GM21619 (cell line): ENCODE measurements at regions not wholly inside any gene's neighbourhood (a gene's known extent, or its start where the extent isn't known, plus 50 kb on each side); places are given as distances from the start of the nearest gene placed in this dataset.

Experiments used
- ATAC-seq: cut with Tn5 transposase; IDR thresholded peaks from one replicate; pipeline ENCODE4 v1.9.1; 2021; ENCODE audit not compliant: unreplicated experiment

DNA sequence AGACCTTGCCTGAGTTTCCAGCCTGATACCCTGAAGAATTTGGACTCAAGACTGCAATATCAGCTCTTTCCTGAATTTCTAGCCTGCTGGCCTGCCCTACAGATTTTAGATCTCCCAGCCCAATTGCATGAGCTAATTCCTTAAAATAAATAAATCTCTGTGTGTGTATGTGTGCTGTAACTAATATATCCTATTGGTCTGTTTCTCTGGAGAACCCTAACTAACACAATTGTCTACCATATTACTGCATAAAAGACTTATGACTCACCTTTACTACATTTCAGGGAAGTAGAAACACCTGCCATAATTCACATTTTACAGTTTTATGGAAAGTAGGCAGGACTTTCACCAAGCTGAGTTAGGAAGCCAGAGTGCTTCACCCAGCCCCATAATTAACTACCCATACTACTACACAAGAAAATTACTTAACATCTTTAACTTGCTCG, 90.7 kb upstream of the BEND6 start:
- no peak for ATAC-seq

DNA sequence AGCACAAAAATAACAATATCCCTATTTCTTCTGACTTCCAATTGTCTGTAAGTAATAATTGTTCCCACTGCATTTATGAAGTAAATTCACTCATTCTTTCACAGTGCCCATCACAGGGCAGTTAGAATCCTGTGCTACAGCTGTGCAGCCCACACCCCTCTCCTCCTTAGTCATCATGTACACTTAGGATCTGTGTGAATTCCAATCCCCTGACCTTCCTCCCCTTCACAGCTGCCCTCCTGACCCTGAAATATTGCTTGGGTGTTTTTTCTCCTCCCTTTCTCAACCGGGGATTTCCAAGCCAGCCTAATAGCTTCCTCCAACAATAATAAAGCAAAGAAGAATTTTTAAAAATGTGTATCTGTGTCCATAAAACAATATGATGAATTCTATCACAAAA, 91.5 kb upstream of the BEND6 start:
- ATAC-seq, result no peak

DNA sequence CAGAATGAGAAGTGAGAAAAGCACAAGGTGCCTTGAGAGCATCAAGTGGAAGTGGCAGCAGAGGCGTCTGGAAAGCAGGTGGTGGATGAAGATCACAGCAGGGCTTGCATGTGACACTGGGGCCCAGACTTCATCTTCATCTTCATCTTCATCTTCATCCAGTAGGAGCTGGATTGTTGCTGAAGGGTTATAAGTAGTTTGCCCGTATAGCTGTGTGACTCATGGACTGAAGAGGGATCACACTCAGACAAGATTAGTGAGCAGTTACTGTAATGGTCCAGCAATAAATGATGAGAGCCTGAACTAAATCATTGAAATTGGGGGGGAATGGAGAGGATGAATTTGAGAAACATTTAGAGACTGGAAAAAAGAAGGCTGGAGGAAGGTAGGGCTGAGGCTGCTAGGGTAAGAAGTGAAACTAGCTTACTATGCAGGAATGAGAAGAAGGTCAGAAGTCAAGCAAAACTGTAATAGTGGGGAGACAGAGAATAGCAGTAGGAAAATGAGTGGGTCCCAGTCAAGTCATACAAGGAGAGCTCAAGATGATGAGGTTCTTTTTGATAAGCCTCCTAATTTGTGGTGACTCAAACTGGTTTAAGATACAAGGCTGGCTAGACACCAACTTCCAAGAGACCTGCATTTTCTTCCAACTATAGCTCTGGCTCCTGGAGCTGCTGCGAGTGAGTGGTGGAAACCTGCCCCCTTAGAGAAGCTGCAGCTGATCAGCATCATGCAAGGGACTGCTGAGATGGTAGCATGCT, 92.3 kb upstream of the BEND6 start:
- no peak for ATAC-seq

DNA sequence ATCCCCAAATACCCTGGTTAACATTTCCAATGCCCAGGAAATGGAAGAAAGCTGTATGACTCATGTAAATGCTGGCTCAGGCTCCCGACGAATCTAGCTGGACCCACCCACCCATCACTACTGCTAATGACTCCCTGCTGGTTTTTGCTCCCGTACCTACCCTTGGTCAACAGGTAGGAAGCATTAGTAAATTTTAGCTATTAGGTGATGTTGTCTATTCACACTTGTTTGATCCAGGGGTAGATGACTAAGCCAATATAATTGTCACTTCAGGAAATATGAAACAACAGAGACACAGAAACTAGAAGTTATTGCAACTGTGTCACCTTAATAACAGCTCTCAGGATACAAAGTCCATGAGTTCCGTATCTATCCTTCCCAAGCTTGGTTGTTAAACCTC, 94.4 kb upstream of the BEND6 start:
- no peak for ATAC-seq

DNA sequence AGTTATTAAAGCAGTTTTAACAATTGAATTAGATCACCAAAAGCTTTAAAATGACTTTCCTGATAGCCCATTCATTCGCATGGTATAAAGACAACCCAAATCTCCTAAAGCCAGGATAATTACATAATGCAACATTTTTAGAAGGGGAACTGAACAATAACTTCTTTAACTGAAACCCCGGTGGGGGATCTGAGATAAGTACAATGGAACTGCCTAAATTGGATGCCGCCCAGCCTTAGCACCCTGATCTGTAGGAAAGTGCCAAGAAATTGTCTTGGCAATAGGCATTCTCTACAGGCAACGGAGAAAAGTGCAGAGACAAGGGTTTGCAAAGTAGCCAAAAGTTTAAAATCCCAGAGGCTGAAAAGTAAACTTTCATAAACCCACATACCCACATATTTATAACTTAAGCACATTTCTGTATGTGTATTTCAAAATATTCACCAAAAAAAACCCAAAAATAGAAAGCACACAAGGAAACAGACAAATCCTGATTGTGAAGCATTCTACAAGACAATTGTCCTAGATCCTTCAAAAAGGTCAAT, 98.8 kb upstream of the BEND6 start:
- no peak for ATAC-seq

DNA sequence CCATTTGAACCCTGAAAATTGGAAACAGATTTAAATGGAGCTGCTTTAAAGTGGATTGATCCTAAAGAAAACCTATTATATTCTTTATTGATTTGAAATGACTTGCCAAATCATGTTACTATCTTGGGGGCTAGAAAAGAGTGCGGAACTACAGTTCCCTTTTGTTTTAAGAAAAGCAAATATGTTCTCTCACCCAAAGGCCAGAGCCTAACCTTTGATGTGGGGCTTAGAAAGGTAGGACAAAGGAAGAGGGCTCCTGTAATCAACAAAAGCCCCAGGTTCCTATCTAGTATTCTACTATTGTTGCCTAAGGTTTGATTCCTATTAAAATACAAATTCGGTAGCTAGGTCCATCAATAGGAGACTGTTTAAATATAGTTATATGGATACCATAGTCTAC, 100.8 kb upstream of the BEND6 start:
- ATAC-seq, result no peak

DNA sequence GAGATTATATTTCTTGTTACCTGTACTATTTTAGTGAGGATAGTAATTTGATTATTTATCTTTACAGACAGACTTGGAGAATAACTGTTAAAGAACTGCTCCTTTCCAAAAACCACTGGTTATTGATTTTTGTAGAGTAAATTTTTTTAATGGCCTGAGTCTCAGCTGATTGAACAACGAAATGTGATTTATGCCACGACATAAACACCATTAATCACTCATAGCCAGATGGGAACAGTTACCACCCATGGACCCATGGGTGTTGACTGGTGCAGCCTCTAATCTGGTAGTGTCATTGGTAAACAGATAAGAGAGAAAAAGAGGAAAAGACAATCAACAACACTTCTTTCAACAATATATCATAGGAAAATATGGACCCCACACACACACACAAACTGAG, 101.4 kb upstream of the BEND6 start:
- ATAC-seq, result no peak

DNA sequence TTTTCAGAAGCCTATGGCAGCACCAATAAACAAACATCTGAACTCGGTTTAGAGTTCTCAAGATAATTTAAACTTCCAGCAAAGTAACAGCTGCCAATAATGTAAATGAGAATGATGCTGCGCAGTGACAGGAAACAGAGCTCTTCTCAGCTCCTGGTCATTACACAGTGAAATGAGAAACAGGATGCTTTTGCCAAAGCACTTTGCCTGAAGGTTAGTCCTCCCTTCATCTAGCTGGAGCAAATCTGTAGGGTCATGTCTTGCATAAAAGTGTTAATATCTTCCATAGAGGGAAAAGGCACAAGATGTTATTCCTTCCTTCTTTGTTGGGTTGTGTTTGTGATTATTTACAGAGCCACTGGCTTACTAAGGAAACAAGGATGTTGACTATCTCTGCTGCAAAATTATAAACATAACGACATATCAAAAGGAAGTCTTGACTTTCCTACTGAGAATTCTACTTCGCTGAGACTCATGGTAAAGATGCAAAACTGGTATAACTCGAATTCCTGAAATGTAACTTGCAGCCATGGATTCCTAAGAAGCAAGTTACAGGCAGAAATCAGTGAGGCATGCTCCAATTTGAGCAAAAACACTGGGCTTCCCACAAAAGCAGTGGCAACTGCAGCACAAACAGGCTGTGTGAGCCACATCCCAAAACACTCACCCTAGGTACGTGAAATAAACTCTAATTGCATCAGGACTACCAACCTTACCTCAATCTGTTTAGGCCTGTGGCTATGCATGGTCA, 102.5 kb upstream of the BEND6 start:
- peak; percentile 9 for ATAC-seq

DNA sequence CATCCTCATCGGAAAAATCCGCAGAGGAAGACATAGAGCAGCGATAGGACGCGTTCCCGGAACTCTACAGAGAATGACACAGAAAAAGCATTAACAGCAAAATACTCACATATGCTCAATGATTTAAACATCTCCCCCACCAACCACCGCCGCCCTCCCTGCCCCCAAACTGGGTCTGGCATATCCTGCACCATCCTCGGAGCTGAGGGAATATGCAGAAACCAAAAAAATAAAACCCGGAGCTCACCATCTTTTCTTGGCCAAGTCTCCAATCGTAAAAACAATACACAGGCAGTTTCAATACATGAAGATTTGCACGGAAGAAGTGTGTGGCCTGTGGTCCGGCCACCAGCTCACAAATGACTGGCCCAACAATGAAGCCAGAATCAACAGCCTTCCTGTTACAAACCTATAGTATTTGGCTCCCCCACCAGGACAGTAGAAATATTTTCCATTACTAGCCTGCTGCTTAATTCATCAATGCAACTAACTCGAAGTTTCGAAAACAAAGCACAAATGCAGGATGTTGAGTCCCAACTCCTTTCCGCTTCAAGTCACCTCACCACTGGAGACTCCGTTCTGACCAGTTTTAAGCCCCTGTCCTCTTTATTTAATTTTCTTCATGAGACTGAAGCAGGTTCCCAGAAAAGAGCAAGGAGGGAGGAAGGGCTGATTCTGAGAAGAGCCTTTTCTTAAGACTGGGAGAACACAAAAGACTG, 103.2 kb upstream of the BEND6 start:
- peak; percentile 88 for ATAC-seq

DNA sequence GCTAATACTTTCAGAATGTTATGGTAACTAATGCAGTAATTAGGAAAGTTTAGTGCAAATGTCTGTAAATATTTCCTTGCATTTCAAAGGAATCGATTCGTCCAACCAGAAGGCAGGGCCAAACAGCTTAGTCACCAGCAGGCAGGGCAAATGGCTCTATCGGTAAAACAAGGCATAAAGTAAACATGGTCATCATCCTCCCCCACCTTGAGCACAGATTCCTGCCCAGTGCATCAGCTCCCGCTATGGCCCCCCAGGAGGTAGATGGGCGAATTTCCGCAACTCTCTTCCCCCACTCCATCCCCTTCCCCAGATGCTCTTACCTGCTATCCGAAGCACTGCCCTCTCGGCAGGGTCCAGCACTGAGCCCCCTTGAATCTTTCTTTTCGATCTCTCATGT, 103.8 kb upstream of the BEND6 start:
- ATAC-seq, result no peak

DNA sequence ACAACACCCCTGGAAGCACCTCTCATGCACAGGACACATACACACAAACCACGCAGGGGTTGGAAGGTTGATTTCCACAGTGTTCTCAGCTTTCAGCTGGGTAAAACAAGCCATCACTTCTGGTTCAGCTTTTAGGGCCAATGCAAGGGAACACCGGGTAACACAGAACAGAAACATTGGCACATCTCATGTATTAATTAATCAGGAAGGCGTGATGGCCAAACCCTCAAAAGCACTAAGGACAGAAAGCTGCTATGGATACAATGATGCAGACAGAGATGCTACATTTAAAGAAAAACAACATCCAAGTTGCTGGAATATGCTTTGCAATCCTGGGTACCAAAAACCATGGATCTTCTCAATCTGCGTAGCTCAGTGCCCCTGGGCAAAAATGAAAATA, 104.3 kb upstream of the BEND6 start:
- ATAC-seq, result no peak

DNA sequence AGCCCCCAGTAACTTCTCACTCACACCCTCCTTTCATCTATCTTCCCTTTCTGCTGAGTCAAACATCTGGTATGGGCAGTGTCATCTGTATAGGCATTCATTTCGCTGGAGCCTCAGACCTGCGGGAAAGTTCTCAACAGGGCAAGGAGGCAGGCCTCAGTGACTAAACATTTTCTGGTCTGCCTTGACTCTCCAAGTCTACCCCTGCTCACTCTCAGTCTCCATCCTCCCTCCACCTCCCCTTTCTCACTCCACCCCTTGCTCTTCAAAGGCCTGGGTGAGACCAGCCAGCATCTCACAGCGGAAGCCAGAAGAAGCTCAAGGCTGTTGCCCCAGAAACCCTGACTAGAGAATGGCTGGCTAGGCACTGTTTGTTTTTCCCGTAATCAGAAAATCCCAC, 105.0 kb upstream of the BEND6 start:
- no peak for ATAC-seq

DNA sequence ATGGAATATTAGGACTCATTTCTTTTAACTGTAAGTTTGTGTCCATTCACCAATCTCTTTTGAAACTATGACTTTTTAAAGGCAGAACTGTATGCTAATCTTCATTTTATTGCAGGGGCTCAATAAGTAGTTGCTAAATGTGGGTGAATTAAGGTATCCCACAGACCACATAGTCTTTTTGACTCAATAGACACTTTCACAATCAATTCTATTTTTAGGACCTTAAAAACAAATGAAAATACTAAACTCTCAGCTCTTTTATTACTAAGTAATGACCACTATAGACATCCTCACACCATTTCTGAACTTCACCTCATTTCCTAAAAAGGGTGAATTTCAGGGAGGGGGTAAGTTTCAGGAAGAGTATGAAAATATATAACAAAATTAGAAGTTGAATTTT, 106.8 kb upstream of the BEND6 start:
- no peak for ATAC-seq

DNA sequence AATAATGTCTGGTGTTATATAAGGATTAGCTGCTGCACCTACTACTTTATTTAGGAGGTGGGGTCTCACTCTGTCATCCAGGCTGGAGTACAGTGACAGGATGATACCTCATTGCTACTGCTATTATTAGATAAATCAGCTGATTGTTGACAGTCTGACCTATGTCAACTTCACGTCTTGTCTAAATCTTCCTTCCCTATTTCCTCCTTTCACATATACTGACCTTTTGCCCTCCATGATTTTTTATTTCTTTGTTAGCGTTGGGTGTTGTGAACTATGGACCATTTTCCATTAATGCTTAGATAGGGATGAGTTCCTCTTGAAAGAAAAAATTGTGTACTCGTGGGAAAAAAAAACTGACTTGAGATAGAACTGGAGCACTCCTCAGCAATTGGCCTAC, 109.9 kb upstream of the BEND6 start:
- ATAC-seq, result no peak

DNA sequence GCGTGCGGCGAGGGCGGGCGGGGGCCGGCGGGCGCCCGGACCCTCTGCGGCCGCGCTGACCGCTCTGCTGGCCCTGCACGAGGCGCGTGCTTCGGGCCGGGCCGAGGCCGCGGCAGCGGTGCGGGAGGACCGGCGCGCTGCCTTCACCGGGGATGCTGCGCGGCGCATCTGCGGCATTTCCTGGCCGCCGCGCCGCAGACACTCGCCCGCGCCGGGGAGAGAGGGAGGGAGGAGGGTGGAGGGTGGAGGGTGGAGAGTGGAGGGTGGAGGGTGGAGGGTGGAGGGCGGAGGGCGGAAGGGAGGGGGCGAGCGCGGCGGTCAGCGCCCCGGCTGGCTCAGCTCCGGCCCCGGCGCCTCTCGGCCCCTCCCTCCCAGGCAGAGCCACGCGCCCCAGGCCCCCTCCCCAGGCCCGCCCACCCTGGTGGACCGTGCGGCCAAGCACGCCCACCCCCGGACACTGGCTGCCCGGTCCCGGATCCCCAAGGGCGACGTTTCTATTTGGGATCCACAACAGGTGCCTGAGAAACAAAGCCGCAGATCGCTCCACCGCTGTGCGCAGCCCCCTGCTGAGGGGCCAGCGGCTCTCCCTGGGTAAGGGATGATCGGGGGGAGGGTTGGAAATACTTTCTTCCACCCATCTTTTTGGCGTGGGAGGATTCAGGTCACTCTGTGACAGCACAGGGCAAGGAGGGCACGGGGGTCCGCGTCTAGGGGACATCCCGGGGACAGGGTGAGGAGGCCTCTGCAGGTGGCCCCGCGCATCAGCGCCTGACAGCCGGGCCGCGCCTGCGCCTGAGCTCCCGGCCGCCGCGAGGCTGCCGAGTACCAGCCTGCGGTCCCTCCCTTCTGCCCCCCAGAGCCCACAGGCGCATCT, 111.2 kb upstream of the BEND6 start:
- ATAC-seq, result peak; percentile 71

DNA sequence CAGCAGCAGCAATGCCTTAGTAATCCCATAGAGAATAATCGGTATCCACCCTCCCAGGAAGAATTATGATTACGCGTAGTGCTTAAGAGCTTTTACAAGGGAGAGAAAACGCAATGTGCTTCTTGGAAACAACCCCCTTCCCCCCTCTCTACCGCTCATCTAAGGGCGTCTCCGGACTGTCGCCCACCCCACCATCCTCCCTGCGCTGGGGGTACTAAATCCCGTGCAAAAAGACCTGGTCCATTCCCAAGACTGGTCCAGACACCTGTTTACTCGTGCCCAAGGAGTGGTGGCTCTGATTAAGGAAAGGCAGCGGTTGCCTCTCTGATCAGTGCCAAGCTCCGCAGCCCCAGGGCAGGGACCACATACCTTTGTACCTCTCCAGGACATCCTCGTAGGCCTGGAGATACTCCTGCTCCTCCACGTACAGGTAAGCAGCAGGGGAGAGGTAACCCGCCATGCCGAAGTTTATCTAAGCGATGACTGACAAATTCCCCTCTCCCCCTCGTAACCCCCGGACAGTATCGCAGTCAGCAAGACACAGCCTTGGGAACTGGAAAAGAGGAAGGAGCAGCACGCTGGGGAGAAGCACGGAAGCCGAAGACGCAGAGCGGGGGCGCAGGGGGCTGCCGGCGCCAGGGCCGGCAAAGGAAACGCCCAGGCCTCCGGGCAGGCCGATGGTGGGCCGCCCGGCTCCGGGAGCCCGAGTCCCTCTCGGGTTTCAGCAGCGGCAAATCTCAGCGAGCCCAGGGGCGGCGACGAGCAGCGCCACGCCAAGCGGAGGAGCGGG, 112.0 kb upstream of the BEND6 start:
- ATAC-seq, result peak; percentile 9

DNA sequence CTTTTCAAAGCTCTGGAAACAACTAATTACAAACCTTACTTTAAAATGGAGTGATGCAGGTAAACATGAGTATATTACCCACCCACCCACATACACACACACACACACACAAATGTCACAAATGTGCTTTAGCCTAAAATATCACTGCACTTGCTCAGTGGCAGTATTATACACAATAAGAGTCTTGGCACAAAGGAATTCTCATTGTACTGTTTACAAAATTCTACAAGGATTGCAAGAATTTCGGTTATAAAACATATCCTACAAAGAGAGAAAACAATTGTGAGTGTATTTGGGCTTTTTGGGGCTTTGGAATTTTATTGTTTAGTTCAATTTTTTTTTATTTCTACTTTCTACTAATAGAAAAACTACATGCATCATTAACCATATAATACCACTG, 113.2 kb upstream of the BEND6 start:
- ATAC-seq, result no peak

DNA sequence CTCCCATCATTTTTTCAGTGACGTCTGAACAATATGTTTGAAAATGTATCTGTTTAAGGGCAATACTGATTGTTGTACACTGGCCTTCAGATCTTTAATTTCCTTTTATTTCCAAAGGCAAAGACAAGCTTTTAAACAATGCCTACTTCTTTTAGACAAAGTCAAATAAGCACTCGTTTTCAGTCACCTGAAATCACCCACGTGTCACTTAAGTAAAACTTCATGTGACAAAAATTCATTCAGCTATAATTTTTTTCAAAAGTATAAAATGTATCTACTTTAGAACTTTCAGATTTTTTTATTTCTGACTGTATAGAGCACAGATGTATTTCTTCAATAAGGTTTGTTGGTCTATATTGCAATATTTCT, 113.5 kb upstream of the BEND6 start:
- no peak for ATAC-seq

DNA sequence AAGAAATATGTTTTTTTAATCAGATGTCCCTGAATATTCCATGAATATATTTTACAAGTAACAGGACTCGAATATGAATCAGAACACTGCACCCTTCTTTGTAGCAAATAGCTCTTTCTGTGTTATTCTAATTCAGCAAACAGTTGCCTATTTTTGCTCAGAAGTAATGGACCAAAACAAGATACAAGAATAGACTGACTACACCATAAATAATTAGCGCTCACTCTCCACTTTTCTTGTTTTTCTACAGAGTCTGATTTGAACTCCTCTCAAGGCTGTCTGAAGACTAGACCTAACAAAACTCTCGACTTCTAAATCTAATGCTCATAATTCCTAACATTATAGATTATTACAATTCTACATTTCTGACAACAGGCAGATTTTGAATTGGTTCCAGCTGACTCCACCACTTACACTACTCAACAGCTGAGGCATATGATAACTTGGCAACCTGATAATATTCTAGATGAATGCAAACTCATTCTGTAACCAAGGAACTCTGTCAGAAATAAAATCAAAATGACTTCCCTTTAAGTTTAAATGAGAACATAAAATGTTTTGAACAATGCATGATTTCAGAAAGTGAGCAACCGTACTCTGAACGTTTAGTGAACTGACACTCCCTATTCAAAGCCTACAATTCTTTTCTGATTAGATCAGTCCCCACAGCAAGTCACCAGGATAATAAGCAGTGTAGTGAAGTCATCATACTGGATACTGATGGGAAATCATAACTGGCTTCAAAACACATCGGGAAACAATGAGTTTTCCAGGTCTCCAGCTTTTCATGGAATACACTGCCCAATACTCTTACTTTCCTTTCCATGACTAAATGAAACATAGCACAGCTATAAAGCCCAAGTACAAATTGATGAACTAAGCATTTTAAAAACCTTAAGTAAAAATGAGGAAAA, 114.2 kb upstream of the BEND6 start:
- ATAC-seq, result no peak
